ENCODE measurements at regions not wholly inside any gene's neighbourhood (a gene's known extent, or its start where the extent isn't known, plus 50 kb on each side); places are given as distances from the start of the nearest gene placed in this dataset.

DNA sequence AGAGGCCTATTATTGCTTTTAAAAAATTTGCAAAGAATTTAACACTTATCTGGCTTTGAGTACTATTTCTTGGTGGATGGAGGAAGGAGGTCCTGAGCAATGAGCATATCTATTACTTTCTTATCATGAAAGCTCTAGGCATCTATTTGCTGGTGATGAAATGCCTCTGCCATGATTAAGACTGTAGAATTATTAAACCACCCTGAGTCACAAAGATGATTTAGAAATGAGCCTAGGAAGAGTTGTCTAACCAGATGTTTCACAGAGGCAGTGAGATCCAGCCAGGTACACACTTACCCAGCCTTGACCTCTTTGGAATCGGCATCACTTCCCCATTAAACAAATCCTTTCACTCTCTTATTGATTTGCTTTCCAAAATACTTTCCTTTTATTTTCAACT is 304.4 kb upstream of the KIF2A start:
- Mint-ChIP-seq H3K4me3 (no peak overlapping the region), H3K27ac (no peak overlapping the region), H3K27me3 (ENCODE audit: low read depth) (peaks cover 35% of the 10 kb centered on the region), H3K36me3 (no peaks in the 10 kb centered on the region), H3K9me3 (no peaks in the 10 kb centered on the region), H3K4me1 (no peaks in the 10 kb centered on the region)
- TF ChIP-seq, protein P1, sequence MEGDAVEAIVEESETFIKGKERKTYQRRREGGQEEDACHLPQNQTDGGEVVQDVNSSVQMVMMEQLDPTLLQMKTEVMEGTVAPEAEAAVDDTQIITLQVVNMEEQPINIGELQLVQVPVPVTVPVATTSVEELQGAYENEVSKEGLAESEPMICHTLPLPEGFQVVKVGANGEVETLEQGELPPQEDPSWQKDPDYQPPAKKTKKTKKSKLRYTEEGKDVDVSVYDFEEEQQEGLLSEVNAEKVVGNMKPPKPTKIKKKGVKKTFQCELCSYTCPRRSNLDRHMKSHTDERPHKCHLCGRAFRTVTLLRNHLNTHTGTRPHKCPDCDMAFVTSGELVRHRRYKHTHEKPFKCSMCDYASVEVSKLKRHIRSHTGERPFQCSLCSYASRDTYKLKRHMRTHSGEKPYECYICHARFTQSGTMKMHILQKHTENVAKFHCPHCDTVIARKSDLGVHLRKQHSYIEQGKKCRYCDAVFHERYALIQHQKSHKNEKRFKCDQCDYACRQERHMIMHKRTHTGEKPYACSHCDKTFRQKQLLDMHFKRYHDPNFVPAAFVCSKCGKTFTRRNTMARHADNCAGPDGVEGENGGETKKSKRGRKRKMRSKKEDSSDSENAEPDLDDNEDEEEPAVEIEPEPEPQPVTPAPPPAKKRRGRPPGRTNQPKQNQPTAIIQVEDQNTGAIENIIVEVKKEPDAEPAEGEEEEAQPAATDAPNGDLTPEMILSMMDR (IDR thresholded peaks at IDR 0.05; ENCODE audit: unreplicated experiment) = no peak
- no peak for DNase-seq (ENCODE audit: low spot score in 2 of 2, unreplicated experiment in 2 of 2)

DNA sequence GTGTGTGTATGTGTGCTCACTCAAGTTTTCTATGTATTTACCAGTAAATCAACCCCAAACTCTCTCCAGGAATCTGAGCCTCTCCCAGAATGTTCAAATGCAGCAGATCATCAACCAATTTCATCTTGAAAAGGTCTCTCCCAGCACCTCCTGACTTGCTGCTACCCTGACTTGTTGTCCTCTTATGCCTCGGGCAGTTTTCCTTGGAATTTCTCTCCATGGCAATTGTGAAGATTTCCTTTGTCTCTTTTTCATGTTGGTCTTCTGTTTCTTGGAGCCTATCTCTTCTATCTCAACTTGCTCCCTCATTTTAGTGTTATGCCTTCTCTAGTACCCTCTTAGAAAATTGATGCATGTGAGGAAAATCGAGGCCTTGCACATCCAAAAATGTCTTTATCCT is 303.6 kb upstream of the KIF2A start:
- TF ChIP-seq, protein P1 (IDR thresholded peaks at IDR 0.05; ENCODE audit: unreplicated experiment) = no peak
- Mint-ChIP-seq H3K27me3 (ENCODE audit: low read depth) (peaks cover 40% of the 10 kb centered on the region), H3K27ac (no peak overlapping the region), H3K4me1 (no peaks in the 10 kb centered on the region), H3K4me3 (no peak overlapping the region), H3K9me3 (no peaks in the 10 kb centered on the region), H3K36me3 (no peaks in the 10 kb centered on the region)
- DNase-seq (ENCODE audit: low spot score in 2 of 2, unreplicated experiment in 2 of 2) = no peak

- Mint-ChIP-seq H3K4me1 (no peaks in the 10 kb centered on the region), H3K36me3 (no peaks in the 10 kb centered on the region), H3K4me3 (no peak overlapping the region), H3K9me3 (no peaks in the 10 kb centered on the region), H3K27ac (no peak overlapping the region), H3K27me3 (ENCODE audit: low read depth) (peaks cover 68% of the 10 kb centered on the region)
- no peak for DNase-seq (ENCODE audit: low spot score in 2 of 2, unreplicated experiment in 2 of 2)
- TF ChIP-seq, protein P1 (IDR thresholded peaks at IDR 0.05; ENCODE audit: unreplicated experiment) = no peak
Observed at GRCh38 chr5:62005551-62005950, 300.5 kb upstream of the KIF2A start.

DNA sequence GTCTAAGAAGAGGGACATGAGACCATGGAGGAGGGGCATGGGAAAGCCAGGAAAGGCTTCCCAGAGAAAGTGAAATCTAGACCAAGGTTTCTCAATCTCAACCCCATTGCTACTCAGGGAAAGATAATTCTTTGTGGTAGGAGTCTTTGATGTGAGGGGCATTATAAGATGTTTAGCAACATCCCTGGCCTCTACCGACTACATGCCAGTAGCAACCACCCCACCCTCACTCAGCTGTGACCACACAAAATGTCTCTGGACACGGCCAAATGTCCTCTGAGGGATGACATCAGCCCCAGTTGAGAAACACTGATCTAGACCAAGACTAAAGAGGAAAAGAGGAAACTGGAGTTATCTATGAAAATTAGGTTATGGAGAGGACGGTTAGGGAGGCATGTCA is 298.5 kb upstream of the KIF2A start:
- Mint-ChIP-seq H3K27ac (no peak overlapping the region), H3K27me3 (ENCODE audit: low read depth) (peaks cover 80% of the 10 kb centered on the region), H3K4me1 (no peaks in the 10 kb centered on the region), H3K9me3 (no peaks in the 10 kb centered on the region), H3K4me3 (no peak overlapping the region), H3K36me3 (no peaks in the 10 kb centered on the region)
- no peak for DNase-seq (ENCODE audit: low spot score in 2 of 2, unreplicated experiment in 2 of 2)
- TF ChIP-seq, protein P1 (IDR thresholded peaks at IDR 0.05; ENCODE audit: unreplicated experiment) = no peak

DNA sequence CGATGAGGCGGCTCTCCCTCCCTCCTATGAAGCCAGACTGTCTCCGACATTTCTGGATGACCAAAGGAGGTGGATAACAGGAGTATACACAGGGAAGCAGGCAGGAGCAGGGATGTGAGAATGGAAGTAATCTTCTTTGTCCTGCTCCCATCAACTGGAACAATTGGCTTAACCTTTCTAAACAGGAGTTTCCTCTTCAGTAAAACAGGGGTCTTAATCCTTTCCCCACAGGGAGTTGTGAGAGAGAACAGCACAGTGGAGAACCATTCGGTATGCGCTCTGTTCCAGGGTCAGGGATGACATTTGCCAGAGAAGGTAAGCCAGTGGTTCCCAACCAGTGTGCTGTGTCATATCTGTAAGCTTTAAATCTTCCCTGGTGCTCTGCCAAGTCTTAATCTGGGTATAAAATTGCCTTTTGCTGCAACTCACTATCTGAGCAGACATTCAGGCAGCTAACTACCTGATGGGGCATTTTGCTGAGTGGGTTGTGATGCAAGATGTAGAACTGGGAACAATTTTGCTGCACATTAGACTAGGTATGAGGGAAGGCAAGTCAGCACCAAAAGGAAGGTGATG is 294.8 kb upstream of the KIF2A start:
- Mint-ChIP-seq H3K4me3 (no peak overlapping the region), H3K9me3 (no peaks in the 10 kb centered on the region), H3K4me1 (no peaks in the 10 kb centered on the region), H3K27me3 (ENCODE audit: low read depth) (peaks cover 82% of the 10 kb centered on the region), H3K27ac (no peak overlapping the region), H3K36me3 (no peaks in the 10 kb centered on the region)
- no peak for DNase-seq (ENCODE audit: low spot score in 2 of 2, unreplicated experiment in 2 of 2)
- TF ChIP-seq, protein P1 (IDR thresholded peaks at IDR 0.05; ENCODE audit: unreplicated experiment) = no peak

- peaks cover 6% of the 10 kb centered on the region for H3K4me1 Mint-ChIP-seq
Observed at GRCh38 chr5:62017092-62017491, 288.9 kb upstream of the KIF2A start.

More at GRCh38 chr5:62017092-62017491, 288.9 kb upstream of the KIF2A start:
- Mint-ChIP-seq H3K9me3 (no peaks in the 10 kb centered on the region), H3K4me3 (no peak overlapping the region), H3K36me3 (no peaks in the 10 kb centered on the region), H3K27ac (no peak overlapping the region), H3K27me3 (ENCODE audit: low read depth) (peaks cover 44% of the 10 kb centered on the region)
- DNase-seq (ENCODE audit: low spot score in 2 of 2, unreplicated experiment in 2 of 2) = no peak
- TF ChIP-seq, protein P1 (IDR thresholded peaks at IDR 0.05; ENCODE audit: unreplicated experiment) = no peak

Measured in mesothelial cell of epicardium (in vitro differentiated cells).